ENCODE measurements at regions not wholly inside any gene's neighbourhood (a gene's known extent, or its start where the extent isn't known, plus 50 kb on each side); places are given as distances from the start of the nearest gene placed in this dataset.

DNA sequence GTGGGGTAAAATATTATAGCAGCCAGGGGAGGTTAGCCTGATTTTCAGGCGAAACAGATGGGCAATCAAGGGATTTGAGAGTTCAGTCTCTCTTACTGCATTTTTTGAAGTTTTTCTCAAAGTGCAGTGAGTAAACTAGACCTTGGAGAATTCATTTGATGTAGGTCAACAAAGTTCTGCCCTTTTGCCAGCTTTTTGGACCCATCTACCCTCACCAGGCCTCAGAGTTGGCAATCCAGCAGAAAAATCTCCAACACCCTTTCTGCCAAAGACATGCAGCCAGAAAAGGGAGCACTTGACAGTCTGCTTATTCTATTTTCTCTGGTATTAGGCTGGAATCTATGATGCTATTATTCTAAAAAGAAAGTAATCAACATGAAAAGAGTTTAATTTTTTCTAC, 162.2 kb upstream of the TOM1L1 start:
- no peaks in the 10 kb centered on the region for H3K36me3 ChIP-seq (ENCODE audit: insufficient read depth, insufficient read length, low read length)
- no peaks in the 10 kb centered on the region for H3K4me1 ChIP-seq (ENCODE audit: insufficient read depth, insufficient read length)
- no peaks in the 10 kb centered on the region for H3K9me3 ChIP-seq (ENCODE audit: insufficient read depth, low read length)
- TF ChIP-seq YY1 (IDR thresholded peaks at IDR 0.05; ENCODE audit: insufficient read depth, insufficient read length) = no peak
- no peak for TF ChIP-seq SUZ12 (IDR thresholded peaks at IDR 0.05; ENCODE audit: extremely low read depth, insufficient read depth, insufficient read length)
- TF ChIP-seq ZNF274 (IDR thresholded peaks at IDR 0.05; ENCODE audit: low read depth, low read length) = no peak
- no peak overlapping the region for H3K4me3 ChIP-seq (ENCODE audit: insufficient read length, low read depth)
- H3K9ac ChIP-seq (ENCODE audit: insufficient read length, low read depth) = no peak overlapping the region
- no peaks in the 10 kb centered on the region for H3K27me3 ChIP-seq (ENCODE audit: insufficient read depth, insufficient read length)
- no peak for DNase-seq (ENCODE audit: low read depth, low spot score)

DNA sequence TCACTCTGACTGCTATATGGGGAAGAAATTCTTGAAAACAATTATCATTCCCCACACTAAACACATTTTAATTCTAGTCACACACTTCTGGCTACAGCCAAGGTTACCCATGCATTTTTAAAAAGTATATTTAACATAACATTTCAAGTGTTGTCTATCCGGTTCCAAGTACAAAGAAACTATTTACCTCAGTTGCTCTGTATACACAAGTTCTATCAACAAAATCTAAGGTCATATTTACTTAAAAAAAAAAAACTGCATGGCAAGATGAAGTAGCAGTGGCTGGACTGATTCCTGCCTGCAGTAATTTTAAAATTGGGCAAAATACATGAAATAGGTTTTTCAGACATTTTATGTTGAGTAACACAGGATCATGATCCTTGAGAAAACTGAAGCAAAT, 155.9 kb upstream of the TOM1L1 start:
- Histone ChIP-seq H3K9me3 (ENCODE audit: insufficient read depth, low read length) (peaks cover 12% of the 10 kb centered on the region; the same call in 1 of the 2 replicates), H3K36me3 (ENCODE audit: insufficient read depth, insufficient read length, low read length) (no peaks in the 10 kb centered on the region), H3K4me3 (ENCODE audit: insufficient read length, low read depth) (no peak overlapping the region), H3K27me3 (ENCODE audit: insufficient read depth, insufficient read length) (no peaks in the 10 kb centered on the region), H3K4me1 (ENCODE audit: insufficient read depth, insufficient read length) (no peaks in the 10 kb centered on the region), H3K9ac (ENCODE audit: insufficient read length, low read depth) (no peak overlapping the region)
- TF ChIP-seq ZNF274 (IDR thresholded peaks at IDR 0.05; ENCODE audit: low read depth, low read length) (no peak), YY1 (IDR thresholded peaks at IDR 0.05; ENCODE audit: insufficient read depth, insufficient read length) (no peak), SUZ12 (IDR thresholded peaks at IDR 0.05; ENCODE audit: extremely low read depth, insufficient read depth, insufficient read length) (no peak)
- no peak for DNase-seq (ENCODE audit: low read depth, low spot score)

DNA sequence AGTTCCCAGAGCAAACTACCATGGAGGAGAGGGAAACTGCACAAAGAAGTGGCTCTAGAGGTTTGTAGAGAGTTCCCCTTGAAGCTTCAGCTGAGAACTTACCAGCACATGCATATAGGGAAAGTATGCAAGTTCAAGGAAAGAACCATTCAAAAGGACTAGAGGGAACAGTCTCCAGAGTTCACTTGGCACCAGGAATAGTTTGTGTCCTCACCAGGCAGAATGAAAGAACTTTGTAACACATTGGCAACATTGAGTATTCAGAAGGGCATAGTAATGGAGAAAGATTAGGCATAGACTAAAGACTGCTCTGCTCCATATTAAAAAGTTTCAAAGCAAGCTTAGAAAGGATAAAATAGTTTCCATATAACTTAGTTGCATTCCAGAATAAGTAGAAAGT, 155.4 kb upstream of the TOM1L1 start:
- H3K27me3 ChIP-seq (ENCODE audit: insufficient read depth, insufficient read length) = no peaks in the 10 kb centered on the region
- TF ChIP-seq YY1 (IDR thresholded peaks at IDR 0.05; ENCODE audit: insufficient read depth, insufficient read length) (no peak), SUZ12 (IDR thresholded peaks at IDR 0.05; ENCODE audit: extremely low read depth, insufficient read depth, insufficient read length) (no peak), ZNF274 (IDR thresholded peaks at IDR 0.05; ENCODE audit: low read depth, low read length) (no peak)
- DNase-seq (ENCODE audit: low read depth, low spot score) = no peak
- H3K4me1 ChIP-seq (ENCODE audit: insufficient read depth, insufficient read length) = no peaks in the 10 kb centered on the region
- no peak overlapping the region for H3K4me3 ChIP-seq (ENCODE audit: insufficient read length, low read depth)
- no peak overlapping the region for H3K9ac ChIP-seq (ENCODE audit: insufficient read length, low read depth)
- no peaks in the 10 kb centered on the region for H3K36me3 ChIP-seq (ENCODE audit: insufficient read depth, insufficient read length, low read length)
- H3K9me3 ChIP-seq (ENCODE audit: insufficient read depth, low read length) = peaks cover 12% of the 10 kb centered on the region; the same call in 1 of the 2 replicates

DNA sequence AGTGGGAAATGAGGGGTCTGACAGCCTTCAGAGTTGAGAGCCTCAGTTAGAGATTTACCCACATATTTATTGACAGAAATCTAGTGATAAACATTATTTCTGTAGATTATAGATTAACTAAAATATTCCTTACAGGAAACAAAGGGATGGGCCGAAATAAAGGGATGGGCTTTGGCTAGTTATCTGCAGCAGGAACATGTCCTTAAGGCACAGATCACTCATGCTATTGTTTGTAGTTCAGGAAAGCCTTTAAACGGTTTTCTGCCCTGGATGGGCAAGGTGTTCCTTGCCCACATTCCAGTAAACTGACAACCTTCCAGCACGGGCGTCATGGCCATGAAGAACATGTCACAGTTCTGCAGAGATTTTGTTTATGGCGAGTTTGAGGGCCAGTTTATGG, 154.8 kb upstream of the TOM1L1 start:
- no peak overlapping the region for H3K9ac ChIP-seq (ENCODE audit: insufficient read length, low read depth)
- peaks cover 12% of the 10 kb centered on the region; the same call in 1 of the 2 replicates for H3K9me3 ChIP-seq (ENCODE audit: insufficient read depth, low read length)
- H3K36me3 ChIP-seq (ENCODE audit: insufficient read depth, insufficient read length, low read length) = no peaks in the 10 kb centered on the region
- no peak overlapping the region for H3K4me3 ChIP-seq (ENCODE audit: insufficient read length, low read depth)
- no peak for DNase-seq (ENCODE audit: low read depth, low spot score)
- no peaks in the 10 kb centered on the region for H3K27me3 ChIP-seq (ENCODE audit: insufficient read depth, insufficient read length)
- H3K4me1 ChIP-seq (ENCODE audit: insufficient read depth, insufficient read length) = no peaks in the 10 kb centered on the region
- no peak for TF ChIP-seq ZNF274 (IDR thresholded peaks at IDR 0.05; ENCODE audit: low read depth, low read length)
- TF ChIP-seq SUZ12 (IDR thresholded peaks at IDR 0.05; ENCODE audit: extremely low read depth, insufficient read depth, insufficient read length) = no peak
- no peak for TF ChIP-seq YY1 (IDR thresholded peaks at IDR 0.05; ENCODE audit: insufficient read depth, insufficient read length)

DNA sequence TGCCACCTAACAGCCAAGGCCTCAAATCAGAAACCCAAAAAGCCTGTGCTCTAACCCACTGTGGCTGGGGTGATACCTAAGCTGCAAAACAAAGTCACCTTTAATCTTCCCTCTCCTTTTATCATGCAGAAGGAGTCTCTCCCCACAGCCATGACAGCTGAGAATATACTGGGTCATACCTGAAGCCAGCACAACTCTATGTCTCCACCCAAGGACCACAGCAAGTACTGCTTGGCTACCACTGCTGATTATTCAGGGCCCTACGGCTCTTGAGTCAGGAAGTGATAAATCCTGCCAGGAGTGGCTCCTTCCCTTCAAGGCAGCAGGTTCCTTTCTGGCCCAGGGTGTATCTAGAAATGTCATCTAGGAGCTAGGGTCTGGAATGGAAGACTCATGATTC, 151.5 kb upstream of the TOM1L1 start:
- peak; percentile 13 for DNase-seq (ENCODE audit: low read depth, low spot score)
- Histone ChIP-seq H3K36me3 (ENCODE audit: insufficient read depth, insufficient read length, low read length) (no peaks in the 10 kb centered on the region), H3K4me3 (ENCODE audit: insufficient read length, low read depth) (no peak overlapping the region), H3K9me3 (ENCODE audit: insufficient read depth, low read length) (peaks cover 12% of the 10 kb centered on the region; the same call in 1 of the 2 replicates), H3K27me3 (ENCODE audit: insufficient read depth, insufficient read length) (no peaks in the 10 kb centered on the region), H3K9ac (ENCODE audit: insufficient read length, low read depth) (no peak overlapping the region), H3K4me1 (ENCODE audit: insufficient read depth, insufficient read length) (no peaks in the 10 kb centered on the region)
- TF ChIP-seq SUZ12 (IDR thresholded peaks at IDR 0.05; ENCODE audit: extremely low read depth, insufficient read depth, insufficient read length) = no peak
- TF ChIP-seq YY1 (IDR thresholded peaks at IDR 0.05; ENCODE audit: insufficient read depth, insufficient read length) = no peak
- no peak for TF ChIP-seq ZNF274 (IDR thresholded peaks at IDR 0.05; ENCODE audit: low read depth, low read length)

DNA sequence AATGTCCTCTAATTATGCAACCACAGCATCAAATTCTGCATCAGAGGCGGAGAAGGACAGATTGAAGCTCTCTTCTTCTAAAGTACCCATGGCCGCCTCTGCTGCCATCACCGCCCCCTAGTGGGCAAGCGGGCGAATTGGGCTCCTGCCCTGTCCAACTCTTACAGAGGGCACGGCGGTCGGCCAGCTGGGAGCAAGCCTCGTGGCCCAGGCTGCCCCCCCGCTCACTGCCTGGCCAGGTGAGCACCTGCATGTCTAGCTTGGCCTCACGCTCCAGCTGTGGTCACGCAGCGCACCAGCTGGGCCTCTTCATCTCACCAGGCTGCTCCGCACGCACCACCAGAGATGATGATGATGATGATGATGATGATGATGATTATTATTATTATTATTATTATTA, 146.1 kb upstream of the TOM1L1 start:
- Histone ChIP-seq H3K4me3 (ENCODE audit: insufficient read length, low read depth) (no peak overlapping the region), H3K4me1 (ENCODE audit: insufficient read depth, insufficient read length) (no peaks in the 10 kb centered on the region), H3K36me3 (ENCODE audit: insufficient read depth, insufficient read length, low read length) (no peaks in the 10 kb centered on the region), H3K9ac (ENCODE audit: insufficient read length, low read depth) (no peak overlapping the region), H3K27me3 (ENCODE audit: insufficient read depth, insufficient read length) (no peaks in the 10 kb centered on the region), H3K9me3 (ENCODE audit: insufficient read depth, low read length) (no peaks in the 10 kb centered on the region)
- DNase-seq (ENCODE audit: low read depth, low spot score) = peak; percentile 11
- TF ChIP-seq YY1 (IDR thresholded peaks at IDR 0.05; ENCODE audit: insufficient read depth, insufficient read length) (no peak), ZNF274 (IDR thresholded peaks at IDR 0.05; ENCODE audit: low read depth, low read length) (no peak), SUZ12 (IDR thresholded peaks at IDR 0.05; ENCODE audit: extremely low read depth, insufficient read depth, insufficient read length) (no peak)

DNA sequence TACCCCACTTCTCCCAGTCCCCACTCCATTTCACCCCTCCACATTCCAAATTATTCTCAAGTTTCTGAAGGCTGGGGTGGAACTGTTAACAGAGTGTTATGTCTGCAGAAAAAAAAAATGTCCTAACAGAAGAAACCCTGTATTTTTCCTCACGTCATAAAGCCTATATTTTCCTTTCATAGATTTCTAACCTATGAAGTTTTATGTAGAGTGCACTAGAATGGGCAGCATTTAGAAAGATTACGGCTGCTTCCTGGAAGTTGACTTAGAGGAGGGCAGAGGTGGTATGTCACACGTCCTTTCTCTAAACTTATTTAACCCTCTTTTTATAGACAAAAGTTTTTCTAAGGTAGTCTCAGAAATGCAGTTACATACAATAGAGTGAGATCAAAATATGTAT, 139.8 kb upstream of the TOM1L1 start:
- Histone ChIP-seq H3K36me3 (ENCODE audit: insufficient read depth, insufficient read length, low read length) (no peaks in the 10 kb centered on the region), H3K9ac (ENCODE audit: insufficient read length, low read depth) (no peak overlapping the region), H3K4me3 (ENCODE audit: insufficient read length, low read depth) (no peak overlapping the region), H3K4me1 (ENCODE audit: insufficient read depth, insufficient read length) (no peaks in the 10 kb centered on the region), H3K27me3 (ENCODE audit: insufficient read depth, insufficient read length) (no peaks in the 10 kb centered on the region), H3K9me3 (ENCODE audit: insufficient read depth, low read length) (no peaks in the 10 kb centered on the region)
- TF ChIP-seq YY1 (IDR thresholded peaks at IDR 0.05; ENCODE audit: insufficient read depth, insufficient read length) = no peak
- TF ChIP-seq ZNF274 (IDR thresholded peaks at IDR 0.05; ENCODE audit: low read depth, low read length) = no peak
- no peak for TF ChIP-seq SUZ12 (IDR thresholded peaks at IDR 0.05; ENCODE audit: extremely low read depth, insufficient read depth, insufficient read length)
- DNase-seq (ENCODE audit: low read depth, low spot score) = no peak
